ENCODE measurements at regions not wholly inside any gene's neighbourhood (a gene's known extent, or its start where the extent isn't known, plus 50 kb on each side); places are given as distances from the start of the nearest gene placed in this dataset.

DNA sequence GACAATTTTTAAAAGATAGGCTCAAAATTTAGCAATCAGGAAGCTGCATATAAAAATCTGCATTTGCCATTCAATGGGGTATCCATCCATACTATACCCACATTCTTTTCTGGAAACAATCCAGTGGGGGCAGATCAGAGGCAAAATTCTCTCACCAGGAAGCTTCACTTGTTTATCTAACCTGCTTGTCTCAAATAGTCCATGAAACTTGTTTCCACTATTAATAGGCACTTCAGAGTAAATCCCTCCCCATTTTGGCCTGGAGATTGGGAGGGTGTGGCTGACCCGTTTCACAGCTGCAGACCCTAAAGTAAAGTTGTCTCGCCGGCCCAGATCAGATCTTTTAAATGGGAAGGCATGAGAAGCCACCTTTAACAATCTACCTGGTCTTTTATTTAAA is 139.4 kb upstream of the CPNE8 start:
- DNase-seq: no peak

DNA sequence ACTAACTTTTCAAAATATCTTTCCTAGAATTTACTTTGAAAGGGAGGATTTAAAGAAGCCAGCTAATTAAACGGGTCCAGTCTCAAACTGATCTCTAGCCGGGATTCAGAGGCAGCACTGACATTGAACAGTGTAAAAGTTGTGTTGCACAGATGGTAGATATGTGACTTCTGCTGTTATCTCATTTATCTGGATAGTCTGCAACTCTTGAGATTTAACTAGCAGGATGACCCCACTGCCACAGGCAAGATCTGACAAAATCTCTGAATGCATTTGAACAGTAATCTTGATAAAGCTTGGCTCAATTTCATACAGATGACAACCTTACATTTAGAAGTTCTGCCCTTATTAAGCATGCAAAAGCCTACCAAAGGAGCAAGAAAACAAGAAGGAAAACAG is 138.0 kb upstream of the CPNE8 start:
- no peak for DNase-seq

DNA sequence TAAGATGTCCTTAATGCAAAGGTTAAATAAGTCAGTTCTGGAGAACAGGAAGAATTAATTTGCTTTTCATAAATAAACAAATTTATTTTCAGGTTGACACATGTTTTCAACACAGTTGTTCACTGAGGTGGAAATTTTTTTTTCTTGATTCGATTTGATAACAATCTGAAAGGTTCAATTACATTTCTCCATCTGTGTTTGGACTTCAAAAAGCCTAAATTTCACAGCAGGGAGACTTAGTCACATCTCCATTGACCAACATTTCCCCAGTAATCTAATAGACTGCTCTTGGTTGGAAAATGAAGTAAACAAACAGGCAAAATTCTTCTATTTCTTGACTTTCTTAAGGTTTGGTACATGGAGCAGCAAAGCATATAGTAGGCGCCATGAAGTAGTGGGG is 134.9 kb upstream of the CPNE8 start:
- DNase-seq: no peak

DNA sequence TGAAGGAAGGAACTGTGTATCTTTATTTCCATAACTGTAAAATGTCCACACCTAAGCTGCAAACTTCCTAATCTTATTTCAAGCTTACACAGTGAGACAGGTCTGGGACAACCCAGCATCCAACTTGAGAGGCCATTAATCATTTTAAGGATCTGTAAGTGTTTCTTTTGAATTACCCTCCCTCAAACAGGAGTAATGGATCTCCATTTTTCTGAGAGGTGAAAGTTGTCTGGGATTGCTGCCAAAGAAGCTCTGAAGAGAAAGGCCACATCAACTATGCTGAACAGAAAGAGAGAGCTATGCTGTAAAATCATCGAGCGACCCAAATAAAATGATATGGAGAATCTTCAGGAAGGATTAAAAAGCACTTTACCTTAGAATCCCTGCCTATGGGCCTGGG is 131.7 kb upstream of the CPNE8 start:
- no peak for DNase-seq

DNA sequence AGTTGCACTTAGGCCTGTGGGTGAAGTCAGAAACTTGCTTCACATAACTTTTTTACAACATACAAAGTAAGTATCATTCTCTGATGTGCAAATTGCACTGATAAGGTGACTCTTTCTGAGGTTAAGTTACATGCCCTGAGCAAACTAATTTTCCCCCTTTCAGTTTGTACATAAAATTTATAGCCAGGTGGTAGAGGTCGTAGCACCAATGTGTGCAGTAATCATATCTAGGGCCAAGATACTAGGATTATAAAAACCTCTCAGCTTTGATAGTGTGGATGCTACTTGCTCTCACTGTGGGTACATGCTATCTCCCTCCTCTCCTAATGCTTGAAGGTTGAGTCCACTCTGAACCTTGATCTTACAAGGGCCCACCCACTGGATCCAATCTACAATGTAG is 130.7 kb upstream of the CPNE8 start:
- no peak for DNase-seq

DNA sequence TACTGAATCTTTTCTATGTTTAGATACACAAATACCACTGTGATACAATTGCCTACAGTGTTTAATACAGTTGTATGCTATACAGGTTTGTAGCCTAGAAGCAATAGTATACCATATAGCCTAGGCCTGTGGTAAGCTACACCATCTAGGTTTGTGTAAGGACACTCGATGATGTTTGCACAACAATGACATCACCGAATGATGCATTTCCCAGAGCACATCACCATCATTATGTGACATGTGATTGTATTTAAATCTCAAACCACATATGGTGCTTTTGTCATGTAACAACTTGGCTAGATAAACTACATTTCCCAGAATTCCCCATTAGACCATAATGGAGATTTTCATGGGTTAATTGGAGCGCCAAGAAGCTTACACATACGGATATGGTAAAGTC is 128.4 kb upstream of the CPNE8 start:
- DNase-seq: no peak

DNA sequence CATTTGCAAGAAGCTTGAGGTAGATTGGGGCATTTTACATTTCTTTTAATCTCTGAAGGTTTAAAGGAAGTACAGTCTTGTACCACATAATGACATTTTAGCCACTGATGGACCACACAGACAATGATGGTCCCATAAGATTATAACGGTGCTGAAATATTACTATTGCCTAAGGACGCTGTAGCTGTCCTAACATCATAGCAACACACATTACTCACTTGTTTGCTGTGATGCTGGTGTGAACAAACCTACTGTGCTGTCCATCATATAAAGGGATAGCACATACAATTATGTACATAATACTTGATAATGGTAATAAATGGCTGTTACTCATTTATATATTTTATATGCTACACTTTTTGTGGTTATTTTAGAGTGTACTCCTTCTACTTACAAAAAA is 127.1 kb upstream of the CPNE8 start:
- no peak for DNase-seq

DNA sequence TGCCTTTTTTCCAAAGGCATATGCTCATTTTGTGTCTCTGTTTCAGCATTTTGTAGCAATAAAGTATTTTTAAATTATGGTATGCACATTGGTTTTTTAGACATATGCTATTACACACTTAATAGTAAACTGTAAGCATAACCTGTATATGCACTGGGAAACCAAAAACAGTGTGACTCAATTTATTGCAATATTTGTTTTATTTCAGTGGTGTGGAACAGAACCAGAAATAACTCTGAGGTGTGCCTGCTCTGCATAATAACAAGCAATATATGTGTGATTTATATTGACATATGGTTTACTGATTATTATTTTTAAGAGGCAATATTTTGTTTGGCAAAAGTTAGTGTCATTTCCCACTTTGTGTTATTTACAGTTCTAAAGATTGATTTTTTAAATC is 126.6 kb upstream of the CPNE8 start:
- no peak for DNase-seq

DNA sequence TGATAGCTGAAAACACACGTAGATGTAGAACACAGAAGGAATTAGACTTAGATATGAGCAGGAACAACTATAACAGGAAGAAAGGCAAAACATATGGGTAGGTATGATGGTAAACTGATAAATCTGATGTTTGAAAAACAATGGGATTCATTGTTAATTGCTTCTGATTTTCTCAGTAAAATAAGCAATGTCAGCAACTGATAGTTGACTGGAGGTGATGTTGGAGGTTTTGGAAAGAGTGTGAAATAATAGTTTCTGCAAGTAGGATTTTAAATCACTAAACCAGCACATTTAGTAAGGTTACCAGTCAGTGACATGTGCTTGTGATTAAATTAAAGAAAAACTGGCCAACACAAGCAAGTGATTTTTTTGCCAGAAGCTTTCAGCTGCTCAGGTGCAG is 123.0 kb upstream of the CPNE8 start:
- no peak for DNase-seq

DNA sequence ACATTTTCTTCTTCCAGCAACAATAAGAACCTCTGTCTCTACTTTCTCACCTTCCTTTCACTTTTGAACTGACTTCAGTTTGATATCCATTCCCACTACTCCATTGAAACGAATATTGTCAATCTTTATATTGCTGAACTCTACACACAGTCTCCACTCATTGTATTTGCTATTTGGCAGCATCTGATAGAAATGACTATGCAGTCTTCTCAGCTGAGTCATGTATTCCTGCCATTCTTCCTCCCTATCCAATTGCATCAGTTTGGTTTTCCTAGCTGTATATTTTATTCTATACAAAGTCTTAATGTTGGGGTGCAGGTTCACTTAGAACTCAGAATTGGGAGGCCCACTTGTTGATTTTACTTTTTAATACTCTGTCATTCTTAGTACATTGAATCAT is 107.5 kb upstream of the CPNE8 start:
- DNase-seq: no peak

DNA sequence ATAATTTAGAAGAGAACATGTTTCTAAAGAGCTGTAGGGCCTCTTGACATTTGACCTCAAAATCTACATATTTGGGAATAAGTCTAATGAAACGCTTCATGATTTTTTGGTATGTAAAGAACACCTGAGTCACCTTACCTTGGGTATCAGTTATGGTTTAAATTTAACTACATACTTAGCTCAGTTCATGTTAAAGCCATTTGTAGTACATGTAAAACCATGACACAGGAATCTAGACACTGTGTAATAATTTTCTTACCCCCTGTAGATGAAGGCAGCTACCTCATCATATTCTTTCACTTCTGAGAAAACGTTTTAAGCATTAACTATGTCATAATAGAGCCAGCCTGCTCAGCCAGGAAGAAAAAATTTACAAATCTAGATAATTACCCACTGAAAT is 105.8 kb upstream of the CPNE8 start:
- no peak for DNase-seq

DNA sequence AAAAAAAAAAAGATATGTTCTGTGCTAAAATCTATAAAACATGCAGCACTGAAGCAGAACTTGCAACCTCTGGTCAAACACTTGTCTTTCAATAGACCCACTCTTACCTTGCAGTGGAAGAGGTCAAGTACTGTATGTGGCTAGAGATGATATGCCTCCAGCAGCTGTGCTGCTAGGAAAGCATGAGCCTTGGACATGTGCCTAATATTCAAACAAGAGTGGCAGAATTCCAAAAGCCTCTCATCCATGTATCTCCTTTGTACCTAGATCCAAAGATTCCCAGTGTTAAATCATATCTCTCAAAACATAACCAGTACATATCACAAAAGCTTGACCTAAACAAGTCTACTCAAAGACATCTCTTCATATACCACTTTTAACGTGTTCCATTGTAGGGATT is 105.0 kb upstream of the CPNE8 start:
- no peak for DNase-seq

DNA sequence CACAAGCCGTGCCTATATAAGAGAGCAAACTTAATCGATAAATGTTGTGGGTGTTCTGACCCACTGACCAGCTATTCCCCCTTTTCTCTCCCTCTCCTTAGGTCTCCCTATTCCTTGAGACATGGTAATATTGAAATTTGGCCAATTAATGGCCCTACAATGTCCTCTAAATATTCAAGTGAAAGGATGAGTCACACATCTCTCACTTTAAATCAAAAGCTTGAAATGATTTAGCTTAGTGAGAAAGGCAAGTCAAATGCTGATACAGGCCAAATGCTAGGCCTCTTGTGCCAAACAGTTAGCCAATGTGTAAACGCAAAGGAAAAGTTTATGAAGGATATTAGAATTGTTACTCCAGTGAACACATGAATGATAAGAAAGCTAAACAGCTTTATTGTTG is 102.2 kb upstream of the CPNE8 start:
- DNase-seq: no peak

DNA sequence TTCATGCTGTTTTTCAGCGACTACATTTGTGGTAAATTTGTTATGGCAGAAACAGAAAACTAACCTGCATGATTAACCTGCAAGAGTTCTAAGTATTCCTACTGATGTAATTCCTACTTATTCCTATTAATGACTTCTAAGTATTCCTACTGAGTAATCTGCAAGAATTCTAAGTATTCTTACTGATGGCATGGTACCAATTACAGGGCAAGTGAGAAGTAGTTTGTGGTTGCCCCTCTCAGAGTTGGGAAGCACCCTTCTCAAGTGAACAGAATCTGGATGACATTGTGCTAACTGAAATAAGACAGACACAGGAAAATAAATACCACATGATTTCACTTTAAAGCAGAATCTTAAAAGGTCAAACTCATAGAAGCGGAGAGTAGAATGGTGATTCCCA is 100.9 kb upstream of the CPNE8 start:
- no peak for DNase-seq

DNA sequence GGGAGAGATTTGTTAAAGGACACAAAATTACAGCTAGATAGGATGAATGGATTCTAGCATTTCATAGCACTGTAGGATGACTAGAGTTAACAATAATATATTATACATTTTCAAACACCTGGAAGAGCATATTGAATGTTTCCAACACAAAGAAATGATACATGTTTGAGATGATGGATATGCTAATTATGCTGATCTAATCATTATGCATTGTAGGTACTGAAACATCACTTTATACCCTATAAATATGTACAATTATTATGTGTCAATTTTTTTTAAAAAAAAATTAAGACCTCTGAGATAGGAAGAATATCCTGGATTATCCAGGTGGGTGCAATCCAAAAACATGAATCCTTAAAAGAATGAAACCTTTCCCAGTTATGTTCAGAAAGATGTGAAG is 100.3 kb upstream of the CPNE8 start:
- DNase-seq: no peak

DNA sequence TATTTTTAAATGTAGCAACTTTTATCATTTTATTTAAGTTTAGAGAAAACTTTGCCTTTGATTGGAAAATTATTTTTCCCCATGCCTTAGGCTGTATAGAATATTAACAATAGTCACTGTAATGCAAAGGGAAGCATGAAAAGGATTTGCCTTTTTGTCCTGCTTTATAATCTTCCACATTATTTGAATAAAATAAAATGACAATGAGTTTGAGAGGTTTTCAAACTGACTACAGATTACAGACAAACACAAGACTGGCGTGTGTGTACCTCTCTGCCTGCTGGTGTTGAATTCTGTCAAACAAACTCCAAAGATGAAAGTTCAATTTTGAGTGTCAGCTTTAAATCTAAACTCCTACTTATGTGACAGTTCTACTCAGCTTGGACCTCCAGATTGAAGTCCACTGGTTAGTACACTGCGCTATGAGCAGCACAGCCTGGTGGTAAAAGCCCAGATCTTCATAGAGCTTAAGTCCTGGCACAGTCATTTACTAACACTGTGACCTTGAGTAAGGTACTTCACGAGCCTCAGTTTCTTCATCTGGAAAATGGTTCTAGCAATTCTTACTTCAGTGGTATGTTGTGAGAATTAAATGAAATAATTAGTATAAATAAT is 98.3 kb upstream of the CPNE8 start:
- DNase-seq: no peak

DNA sequence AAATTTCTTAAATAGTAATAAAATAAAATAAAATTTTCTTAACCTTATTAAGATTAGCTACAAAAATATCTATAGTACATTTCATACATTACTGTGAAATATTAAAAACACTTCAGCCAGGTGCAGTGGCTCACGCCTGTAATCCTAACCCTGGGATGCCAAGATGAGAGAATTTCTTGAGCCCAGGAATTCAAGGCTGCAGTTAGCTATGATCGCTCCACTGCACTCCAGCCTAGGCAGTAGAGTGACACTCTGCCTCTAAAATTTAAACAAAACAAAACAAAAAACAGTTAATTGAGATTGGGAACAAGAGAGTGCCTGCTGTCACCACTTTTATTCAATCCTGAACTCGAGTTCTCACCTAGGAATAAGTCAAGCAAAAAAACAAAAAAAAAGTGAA is 95.0 kb upstream of the CPNE8 start:
- DNase-seq: no peak

DNA sequence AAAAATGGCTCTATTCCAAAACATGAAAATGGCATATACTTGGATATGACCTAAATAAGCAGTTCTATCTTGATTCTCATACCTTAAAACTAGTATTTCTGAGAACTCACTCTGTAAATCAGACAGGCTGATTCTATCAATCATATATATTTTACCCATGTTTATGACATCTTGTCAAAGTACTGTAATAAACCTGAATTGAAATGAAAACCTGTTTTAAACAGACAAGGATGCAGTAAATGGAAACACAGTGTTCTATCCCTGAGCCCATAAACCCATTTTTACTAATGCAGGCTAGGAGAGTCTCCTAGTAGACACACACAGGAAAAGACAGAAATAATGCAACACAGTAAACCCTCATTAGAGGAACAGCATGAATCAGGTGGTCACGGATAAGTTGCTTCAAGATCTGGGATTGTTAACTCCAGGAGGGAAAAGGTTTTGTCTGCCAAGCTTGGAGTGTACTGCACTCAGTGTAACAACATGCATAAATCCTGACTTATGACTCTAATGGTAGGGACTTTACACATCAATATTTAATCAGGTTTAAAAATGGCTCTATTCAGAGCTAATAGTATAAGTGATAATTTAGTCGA is 93.6 kb upstream of the CPNE8 start:
- no peak for DNase-seq

DNA sequence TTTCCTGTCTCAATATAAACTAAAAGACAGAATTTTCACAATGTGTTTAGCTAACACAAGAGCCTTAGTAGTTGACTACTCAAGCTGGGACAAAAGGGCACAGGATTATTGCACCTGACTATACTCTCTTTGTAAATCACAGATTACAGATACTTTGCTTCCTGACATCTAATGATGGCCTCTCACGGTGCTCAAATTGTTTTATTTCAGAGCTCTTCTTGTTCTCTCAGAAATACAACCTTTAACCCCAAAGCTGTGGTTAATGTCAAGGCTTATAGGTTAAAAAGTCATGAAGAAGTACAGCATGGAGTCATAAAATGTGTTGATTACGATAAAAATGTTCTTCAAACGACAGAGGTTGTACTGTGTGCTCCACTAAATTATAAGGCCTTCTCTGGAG is 89.9 kb upstream of the CPNE8 start:
- no peak for DNase-seq

DNA sequence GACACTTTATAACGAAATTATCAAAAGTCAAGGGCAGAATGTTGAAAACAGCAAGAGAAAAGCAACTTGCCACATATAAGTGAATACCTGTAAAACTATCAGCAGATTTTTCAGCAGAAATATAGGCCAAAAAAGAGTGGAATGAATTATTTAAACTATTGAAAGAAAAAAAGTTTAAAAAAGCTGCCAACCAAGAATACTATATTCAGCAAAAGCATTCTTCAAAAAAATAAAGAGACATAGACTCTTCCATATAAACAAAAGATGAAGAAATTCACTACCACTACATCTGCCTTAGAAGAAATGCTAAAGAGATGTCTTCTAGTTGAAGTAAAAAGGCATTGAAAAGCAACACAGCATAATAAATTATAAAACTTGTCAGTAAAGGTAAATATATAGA is 80.6 kb upstream of the CPNE8 start:
- no peak for DNase-seq

DNA sequence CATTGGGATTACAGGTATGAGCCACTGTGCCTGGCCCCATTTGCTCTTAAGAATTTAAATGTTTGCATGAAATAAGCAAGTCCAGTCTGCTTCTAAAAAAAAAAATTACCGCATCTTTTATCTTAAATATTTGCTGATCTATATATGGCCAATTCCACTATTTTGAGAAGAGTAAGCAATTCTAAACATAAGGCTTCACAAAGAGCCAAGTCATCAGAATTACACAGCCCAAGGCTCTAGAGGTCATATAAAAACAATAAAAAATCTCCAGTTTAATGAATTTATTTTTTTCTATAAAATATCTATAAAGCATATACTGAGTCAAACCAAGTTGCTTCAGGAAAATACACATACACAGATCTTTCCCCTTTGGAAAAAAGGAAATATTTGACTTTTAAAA is 79.0 kb upstream of the CPNE8 start:
- no peak for DNase-seq

DNA sequence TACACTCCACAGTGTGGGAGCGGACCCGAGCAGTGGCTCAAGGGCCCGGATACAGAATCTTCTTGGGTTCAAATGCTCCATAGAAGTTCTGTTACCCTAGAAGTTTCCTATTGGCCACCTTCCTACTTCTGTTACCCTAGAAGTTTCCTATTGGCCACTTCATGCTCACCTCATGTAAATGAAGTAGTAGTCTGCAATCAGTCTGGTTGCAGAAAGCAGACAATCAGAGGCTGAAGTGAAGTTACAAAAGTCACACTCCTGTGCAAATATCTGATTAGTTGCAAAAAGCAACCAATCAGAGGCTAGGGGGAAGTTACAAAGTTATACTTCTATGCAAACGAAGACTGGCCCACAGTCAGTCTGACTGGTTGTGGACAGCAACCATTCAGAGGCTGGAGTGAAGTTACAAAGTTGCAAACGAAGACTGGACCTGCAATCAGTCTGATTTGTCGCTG is 77.8 kb upstream of the CPNE8 start:
- no peak for DNase-seq

DNA sequence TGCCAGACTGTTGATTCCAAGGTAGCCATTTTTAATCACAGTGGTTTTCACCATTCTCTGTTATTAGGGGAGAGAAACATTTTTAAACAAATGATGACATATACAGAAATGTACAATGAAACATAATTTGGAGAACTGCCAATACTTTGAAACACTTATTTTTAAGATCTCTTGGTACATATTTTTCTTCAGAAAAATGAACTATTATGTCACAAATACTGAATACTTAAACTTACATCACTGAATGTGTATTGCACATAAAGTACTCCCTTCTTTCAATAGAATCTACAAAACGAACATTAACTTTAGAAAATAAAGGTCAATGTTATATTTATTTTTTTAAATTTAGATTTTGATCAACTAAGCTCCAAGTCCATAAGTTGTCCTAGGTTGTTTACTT is 71.7 kb upstream of the CPNE8 start:
- DNase-seq: no peak

DNA sequence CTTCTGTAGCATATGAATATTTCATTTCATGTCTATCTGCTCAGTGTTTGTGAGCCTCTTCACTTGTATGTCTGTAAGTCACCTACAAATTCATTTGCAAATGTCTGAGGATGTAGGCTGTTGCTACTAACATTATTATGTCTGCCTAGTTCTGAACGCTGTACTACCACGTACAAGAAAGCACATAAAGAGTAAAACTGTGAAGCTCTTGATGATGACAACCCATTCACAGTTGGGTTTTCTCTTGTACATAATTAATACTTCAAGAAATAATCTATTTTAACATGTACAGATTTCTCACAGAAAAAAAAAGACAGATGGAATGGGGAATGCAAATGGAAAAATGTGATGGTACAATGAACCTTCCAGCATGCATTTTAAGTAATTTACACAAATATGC is 64.3 kb upstream of the CPNE8 start:
- DNase-seq: no peak

DNA sequence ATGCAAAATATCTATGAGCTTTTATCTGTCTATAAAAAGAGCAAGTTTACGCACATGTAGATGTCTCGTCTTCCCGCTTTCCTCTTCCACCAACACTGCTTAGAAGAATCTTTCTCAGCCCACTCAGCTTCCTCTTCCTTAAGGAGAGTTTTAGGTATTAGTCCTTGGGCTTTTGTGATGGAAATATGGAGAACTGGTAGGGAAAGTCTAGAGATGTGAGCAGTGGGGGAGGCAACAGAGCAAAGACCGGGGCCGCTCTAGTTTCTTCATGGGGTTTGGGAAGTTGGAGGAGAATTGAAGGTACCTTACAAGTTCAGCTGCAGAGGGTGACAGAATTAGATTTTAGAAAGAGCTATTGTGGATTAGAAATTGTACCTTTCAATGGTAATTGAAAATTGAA is 56.3 kb upstream of the CPNE8 start:
- no peak for DNase-seq

Data from T-helper 2 cell (primary cell).